ENCODE measurements at regions not wholly inside any gene's neighbourhood (a gene's known extent, or its start where the extent isn't known, plus 50 kb on each side); places are given as distances from the start of the nearest gene placed in this dataset.

DNA sequence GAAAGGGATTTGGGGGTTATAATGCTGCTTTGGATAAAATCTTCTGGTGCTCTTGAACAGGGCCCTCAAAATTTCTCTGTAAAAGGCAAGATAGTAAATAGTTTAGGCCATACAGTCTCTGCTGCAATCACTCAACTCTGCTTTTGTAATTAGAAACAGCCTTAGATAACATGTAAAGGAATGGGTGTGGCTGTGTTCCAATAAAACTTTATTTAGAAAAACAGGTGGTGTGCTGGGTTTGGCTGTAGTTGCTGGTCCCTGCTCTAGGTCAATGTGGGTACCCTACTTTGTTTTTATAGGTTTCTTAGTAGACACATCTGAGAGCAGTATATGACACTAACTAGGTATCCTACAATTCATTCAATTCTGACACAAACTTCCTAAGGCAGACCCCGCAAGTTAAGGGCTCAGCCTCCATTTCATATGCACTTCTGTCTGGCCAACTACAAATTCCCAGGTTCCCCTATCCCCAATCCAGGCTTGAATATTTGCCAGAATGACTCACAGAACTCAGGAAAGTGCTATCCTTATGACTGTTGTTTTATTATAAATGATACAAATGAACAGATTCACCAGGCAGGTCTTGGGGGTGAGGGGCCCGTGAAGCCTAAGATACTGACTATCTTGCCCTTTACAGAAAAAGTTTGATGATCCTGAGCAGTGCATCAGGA, 349.9 kb downstream of the RPS24 start:
- TF ChIP-seq, protein P1, sequence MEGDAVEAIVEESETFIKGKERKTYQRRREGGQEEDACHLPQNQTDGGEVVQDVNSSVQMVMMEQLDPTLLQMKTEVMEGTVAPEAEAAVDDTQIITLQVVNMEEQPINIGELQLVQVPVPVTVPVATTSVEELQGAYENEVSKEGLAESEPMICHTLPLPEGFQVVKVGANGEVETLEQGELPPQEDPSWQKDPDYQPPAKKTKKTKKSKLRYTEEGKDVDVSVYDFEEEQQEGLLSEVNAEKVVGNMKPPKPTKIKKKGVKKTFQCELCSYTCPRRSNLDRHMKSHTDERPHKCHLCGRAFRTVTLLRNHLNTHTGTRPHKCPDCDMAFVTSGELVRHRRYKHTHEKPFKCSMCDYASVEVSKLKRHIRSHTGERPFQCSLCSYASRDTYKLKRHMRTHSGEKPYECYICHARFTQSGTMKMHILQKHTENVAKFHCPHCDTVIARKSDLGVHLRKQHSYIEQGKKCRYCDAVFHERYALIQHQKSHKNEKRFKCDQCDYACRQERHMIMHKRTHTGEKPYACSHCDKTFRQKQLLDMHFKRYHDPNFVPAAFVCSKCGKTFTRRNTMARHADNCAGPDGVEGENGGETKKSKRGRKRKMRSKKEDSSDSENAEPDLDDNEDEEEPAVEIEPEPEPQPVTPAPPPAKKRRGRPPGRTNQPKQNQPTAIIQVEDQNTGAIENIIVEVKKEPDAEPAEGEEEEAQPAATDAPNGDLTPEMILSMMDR (IDR thresholded peaks at IDR 0.05): no peak
- no peak for TF ChIP-seq EZH2 (IDR thresholded peaks at IDR 0.05; ENCODE audit: borderline replicate concordance, insufficient read depth, low read depth, low read length, poor library complexity, severe bottlenecking)
